ENCODE measurements at regions not wholly inside any gene's neighbourhood (a gene's known extent, or its start where the extent isn't known, plus 50 kb on each side); places are given as distances from the start of the nearest gene placed in this dataset.
"Not testable (repeated sequence)": the region's sequence is repeated elsewhere in the genome, so short reads cannot be mapped to it uniquely, and the experiment has no call there.

DNA sequence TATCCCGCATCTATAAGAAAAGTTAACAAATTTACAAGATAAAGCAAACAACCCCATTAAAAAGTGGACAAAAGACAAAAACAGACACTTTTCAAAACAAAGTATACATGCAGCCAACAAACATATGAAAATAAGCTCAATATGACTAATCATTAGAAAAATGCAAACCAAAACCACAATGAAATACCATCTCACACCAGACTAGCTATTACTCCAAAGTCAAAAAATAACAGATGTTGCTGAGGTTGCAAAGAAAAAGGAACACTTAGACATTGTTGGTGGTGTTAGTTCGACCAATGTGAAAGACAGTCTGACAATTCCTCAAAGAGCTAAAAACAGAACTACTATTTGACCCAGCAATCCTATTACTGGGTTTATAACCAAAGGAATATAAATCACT is 968.6 kb upstream of the USP15 start:
- Mint-ChIP-seq H3K4me3 (ENCODE audit: low read depth, unreplicated experiment) (no peak overlapping the region), H3K36me3 (ENCODE audit: insufficient read depth, unreplicated experiment) (no peaks in the 10 kb centered on the region), H3K9me3 (ENCODE audit: low read depth, unreplicated experiment) (peaks cover 12% of the 10 kb centered on the region), H3K4me1 (ENCODE audit: low read depth, unreplicated experiment) (no peaks in the 10 kb centered on the region), H3K27me3 (ENCODE audit: unreplicated experiment) (no peaks in the 10 kb centered on the region), H3K27ac (ENCODE audit: unreplicated experiment) (no peak overlapping the region)
- intact Hi-C loops (cut with micrococcal nuclease; ENCODE audit: unreplicated experiment), result no loop called here
- TF ChIP-seq, protein P1, sequence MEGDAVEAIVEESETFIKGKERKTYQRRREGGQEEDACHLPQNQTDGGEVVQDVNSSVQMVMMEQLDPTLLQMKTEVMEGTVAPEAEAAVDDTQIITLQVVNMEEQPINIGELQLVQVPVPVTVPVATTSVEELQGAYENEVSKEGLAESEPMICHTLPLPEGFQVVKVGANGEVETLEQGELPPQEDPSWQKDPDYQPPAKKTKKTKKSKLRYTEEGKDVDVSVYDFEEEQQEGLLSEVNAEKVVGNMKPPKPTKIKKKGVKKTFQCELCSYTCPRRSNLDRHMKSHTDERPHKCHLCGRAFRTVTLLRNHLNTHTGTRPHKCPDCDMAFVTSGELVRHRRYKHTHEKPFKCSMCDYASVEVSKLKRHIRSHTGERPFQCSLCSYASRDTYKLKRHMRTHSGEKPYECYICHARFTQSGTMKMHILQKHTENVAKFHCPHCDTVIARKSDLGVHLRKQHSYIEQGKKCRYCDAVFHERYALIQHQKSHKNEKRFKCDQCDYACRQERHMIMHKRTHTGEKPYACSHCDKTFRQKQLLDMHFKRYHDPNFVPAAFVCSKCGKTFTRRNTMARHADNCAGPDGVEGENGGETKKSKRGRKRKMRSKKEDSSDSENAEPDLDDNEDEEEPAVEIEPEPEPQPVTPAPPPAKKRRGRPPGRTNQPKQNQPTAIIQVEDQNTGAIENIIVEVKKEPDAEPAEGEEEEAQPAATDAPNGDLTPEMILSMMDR (IDR thresholded peaks at IDR 0.05; ENCODE audit: unreplicated experiment), result no peak
- no TSS peak for BruUV-seq (replicated peaks)
- DNase-seq, result no peak
- CTCF ChIA-PET, result no interaction called here

DNA sequence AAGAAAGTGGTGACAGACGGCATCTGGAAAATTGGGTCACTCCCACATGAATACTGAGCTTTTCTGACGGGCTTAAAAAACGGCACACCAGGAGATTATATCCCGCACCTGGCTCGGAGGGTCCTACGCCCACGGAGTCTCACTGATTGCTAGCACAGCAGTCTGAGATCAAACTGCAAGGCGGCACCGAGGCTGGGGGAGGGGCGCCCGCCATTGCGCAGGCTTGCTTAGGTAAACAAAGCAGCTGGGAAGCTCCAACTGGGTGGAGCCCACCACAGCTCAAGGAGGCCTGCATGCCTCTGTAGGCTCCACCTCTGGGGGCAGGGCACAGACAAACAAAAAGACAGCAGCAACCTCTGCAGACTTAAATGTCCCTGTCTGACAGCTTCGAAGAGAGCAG is 966.2 kb upstream of the USP15 start:
- CTCF ChIA-PET; H3K9me3 Mint-ChIP-seq (ENCODE audit: low read depth, unreplicated experiment); H3K4me1 Mint-ChIP-seq (ENCODE audit: low read depth, unreplicated experiment); DNase-seq; BruUV-seq (replicated peaks); H3K36me3 Mint-ChIP-seq (ENCODE audit: insufficient read depth, unreplicated experiment); intact Hi-C loops (cut with micrococcal nuclease; ENCODE audit: unreplicated experiment); H3K27ac Mint-ChIP-seq (ENCODE audit: unreplicated experiment); H3K27me3 Mint-ChIP-seq (ENCODE audit: unreplicated experiment); H3K4me3 Mint-ChIP-seq (ENCODE audit: low read depth, unreplicated experiment): not testable (repeated sequence)

DNA sequence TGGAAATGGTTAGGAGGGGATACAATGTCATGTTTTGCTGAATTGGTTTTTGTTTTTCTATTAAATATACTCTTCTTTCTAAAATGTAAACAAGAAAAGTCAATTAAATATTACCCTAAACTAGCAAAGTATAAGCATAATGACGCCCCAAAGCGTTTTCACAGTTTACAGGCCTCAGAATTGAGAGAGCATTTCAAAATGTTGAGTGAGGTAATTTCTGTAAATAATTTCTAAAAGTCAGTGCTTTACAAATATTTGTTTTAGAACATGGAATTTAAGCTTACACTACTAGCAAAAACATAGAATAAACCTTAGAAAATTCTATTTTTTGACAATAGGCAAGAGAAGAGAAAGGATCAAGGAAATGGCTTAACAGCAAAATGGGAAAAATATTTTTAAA is 958.4 kb upstream of the USP15 start:
- BruUV-seq (replicated peaks), result no TSS peak
- Mint-ChIP-seq H3K4me1 (ENCODE audit: low read depth, unreplicated experiment) (no peaks in the 10 kb centered on the region), H3K9me3 (ENCODE audit: low read depth, unreplicated experiment) (no peaks in the 10 kb centered on the region), H3K36me3 (ENCODE audit: insufficient read depth, unreplicated experiment) (no peaks in the 10 kb centered on the region), H3K27me3 (ENCODE audit: unreplicated experiment) (no peaks in the 10 kb centered on the region), H3K27ac (ENCODE audit: unreplicated experiment) (no peak overlapping the region), H3K4me3 (ENCODE audit: low read depth, unreplicated experiment) (no peak overlapping the region)
- no peak for DNase-seq
- CTCF ChIA-PET, result no interaction called here
- TF ChIP-seq, protein P1 (IDR thresholded peaks at IDR 0.05; ENCODE audit: unreplicated experiment), result no peak
- intact Hi-C loops (cut with micrococcal nuclease; ENCODE audit: unreplicated experiment), result no loop called here

DNA sequence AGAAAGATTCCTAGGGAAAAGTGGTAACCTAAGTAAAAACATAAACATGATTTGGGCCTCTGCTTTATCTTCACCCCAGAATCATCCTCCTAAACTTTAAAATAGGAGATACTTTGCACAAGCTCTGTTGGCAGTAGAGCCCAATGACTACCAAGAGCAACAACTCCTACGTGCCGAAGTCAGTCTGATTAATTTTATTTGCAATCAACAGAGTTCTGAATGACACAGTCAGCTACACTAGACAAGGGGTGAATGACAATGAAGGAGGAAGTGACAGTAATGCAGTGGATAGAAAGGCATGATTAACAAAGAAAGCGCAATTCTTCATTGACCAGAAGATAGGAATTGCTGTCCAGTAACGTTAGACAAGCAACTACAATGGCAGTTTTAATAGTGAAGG is 957.9 kb upstream of the USP15 start:
- Mint-ChIP-seq H3K27ac (ENCODE audit: unreplicated experiment) (no peak overlapping the region), H3K9me3 (ENCODE audit: low read depth, unreplicated experiment) (no peaks in the 10 kb centered on the region), H3K36me3 (ENCODE audit: insufficient read depth, unreplicated experiment) (no peaks in the 10 kb centered on the region), H3K27me3 (ENCODE audit: unreplicated experiment) (no peaks in the 10 kb centered on the region), H3K4me1 (ENCODE audit: low read depth, unreplicated experiment) (no peaks in the 10 kb centered on the region), H3K4me3 (ENCODE audit: low read depth, unreplicated experiment) (no peak overlapping the region)
- CTCF ChIA-PET, result interaction anchor here (0.6 kb wide), 1 partner anchor 1422 kb away, joined by 3 read pairs; no protein-coding TSS in a partner anchor
- DNase-seq, result no peak
- TF ChIP-seq, protein P1 (IDR thresholded peaks at IDR 0.05; ENCODE audit: unreplicated experiment), result no peak
- intact Hi-C loops (cut with micrococcal nuclease; ENCODE audit: unreplicated experiment), result no loop called here
- BruUV-seq (replicated peaks), result no TSS peak

DNA sequence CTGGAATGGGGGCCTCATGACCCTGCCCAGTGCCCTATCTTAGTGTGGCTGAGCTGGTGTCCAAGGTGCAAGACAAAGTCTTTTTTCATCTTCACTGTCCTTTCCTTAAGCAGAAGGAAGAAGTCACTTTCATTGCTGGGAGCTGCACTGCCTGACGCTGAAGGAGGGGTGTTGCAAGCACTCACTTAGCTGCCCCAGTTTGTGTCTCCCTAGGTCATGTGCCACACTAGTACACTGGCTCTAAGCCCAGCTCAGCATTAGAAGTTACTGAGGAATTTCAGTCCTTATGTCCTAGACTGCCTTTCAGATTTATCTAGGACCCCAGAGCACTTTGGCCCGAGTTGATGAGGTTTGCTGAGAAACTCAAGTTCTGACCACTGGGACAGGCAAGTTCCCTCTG is 952.0 kb upstream of the USP15 start:
- DNase-seq, result no peak
- TF ChIP-seq, protein P1 (IDR thresholded peaks at IDR 0.05; ENCODE audit: unreplicated experiment), result no peak
- Mint-ChIP-seq H3K27me3 (ENCODE audit: unreplicated experiment) (no peaks in the 10 kb centered on the region), H3K36me3 (ENCODE audit: insufficient read depth, unreplicated experiment) (no peaks in the 10 kb centered on the region), H3K4me3 (ENCODE audit: low read depth, unreplicated experiment) (no peak overlapping the region), H3K4me1 (ENCODE audit: low read depth, unreplicated experiment) (no peaks in the 10 kb centered on the region), H3K9me3 (ENCODE audit: low read depth, unreplicated experiment) (peaks cover 3% of the 10 kb centered on the region), H3K27ac (ENCODE audit: unreplicated experiment) (no peak overlapping the region)
- CTCF ChIA-PET, result no interaction called here
- intact Hi-C loops (cut with micrococcal nuclease; ENCODE audit: unreplicated experiment), result no loop called here
- BruUV-seq (replicated peaks), result no TSS peak

Measured in Calu3 (cell line).